Endodermal cell (in vitro differentiated cells): ENCODE measurements at regions not wholly inside any gene's neighbourhood (a gene's known extent, or its start where the extent isn't known, plus 50 kb on each side); places are given as distances from the start of the nearest gene placed in this dataset.

ENCODE experiments used
- DNase-seq: peaks from one replicate; pipeline ENCODE4 v3.0.0-alpha.2; 2017
- H3K27ac ChIP-seq: 2 replicates; pipeline ENCODE4 v1.5.1; 2013; ENCODE audit warnings: mild to moderate bottlenecking, low read depth, low read length, moderate library complexity
- H3K27me3 ChIP-seq: 2 replicates; pipeline ENCODE4 v1.6.1; 2013; ENCODE audit warnings: mild to moderate bottlenecking, low read length, moderate library complexity; ENCODE audit not compliant: insufficient read depth, control insufficient read depth, poor library complexity, severe bottlenecking
- H3K36me3 ChIP-seq: 2 replicates; pipeline ENCODE4 v1.7.0; 2013; ENCODE audit warnings: mild to moderate bottlenecking, low read length, moderate library complexity; ENCODE audit not compliant: control insufficient read depth, insufficient read depth
- H3K4me1 ChIP-seq: one replicate; pipeline ENCODE4 v1.7.0; 2013; ENCODE audit warnings: low read length; ENCODE audit not compliant: control insufficient read depth, insufficient read depth
- H3K4me3 ChIP-seq: 2 replicates; pipeline ENCODE4 v1.5.1; 2013; ENCODE audit warnings: mild to moderate bottlenecking, low read length, moderate library complexity
- H3K9ac ChIP-seq: 2 replicates; pipeline ENCODE4 v1.6.1; 2013; ENCODE audit warnings: mild to moderate bottlenecking, low read length, moderate library complexity; ENCODE audit not compliant: poor library complexity, severe bottlenecking; ENCODE audit errors: extremely low read depth
- H3K9me3 ChIP-seq: 2 replicates; pipeline ENCODE4 v1.6.1; 2013; ENCODE audit warnings: mild to moderate bottlenecking, low read length, moderate library complexity; ENCODE audit not compliant: control insufficient read depth
- H3K27ac Mint-ChIP-seq: 2 replicates; pipeline ENCODE4 v1.8.0; 2020; ENCODE audit warnings: mixed read lengths
- H3K27me3 Mint-ChIP-seq: 2 replicates; pipeline ENCODE4 v1.8.0; 2021; ENCODE audit warnings: mild to moderate bottlenecking, mixed read lengths; ENCODE audit not compliant: insufficient read depth
- H3K36me3 Mint-ChIP-seq: 2 replicates; pipeline ENCODE4 v1.8.0; 2020; ENCODE audit warnings: low read depth, mixed read lengths
- H3K4me1 Mint-ChIP-seq: 2 replicates; pipeline ENCODE4 v1.8.0; 2020; ENCODE audit warnings: mixed read lengths
- H3K4me3 Mint-ChIP-seq: 2 replicates; pipeline ENCODE4 v1.8.0; 2020; ENCODE audit warnings: mild to moderate bottlenecking, moderate library complexity, mixed read lengths
- H3K9me3 Mint-ChIP-seq: 2 replicates; pipeline ENCODE4 v1.8.0; 2020; ENCODE audit warnings: mild to moderate bottlenecking, mixed read lengths
- WGBS, 2 experiments: methylation state at CpG; one replicate each; pipeline versions ENCODE4 v1.1.5 to v1.1.7; 2013; ENCODE audit warnings: missing lambda C conversion rate in 2 of 2, mixed read lengths in 1 of 2; ENCODE audit not compliant: insufficient coverage in 1 of 2, insufficient read length in 1 of 2; 5-methylcytosine and 5-hydroxymethylcytosine counted together
- TF ChIP-seq, protein P1 (sequence below): fragments of 200-600 bp; sonication (generic); conservative IDR thresholded peaks from 2 replicates; pipeline ENCODE4 v1.5.0; 2021; ENCODE audit warnings: antibody characterized with exemption, mild to moderate bottlenecking

DNA sequence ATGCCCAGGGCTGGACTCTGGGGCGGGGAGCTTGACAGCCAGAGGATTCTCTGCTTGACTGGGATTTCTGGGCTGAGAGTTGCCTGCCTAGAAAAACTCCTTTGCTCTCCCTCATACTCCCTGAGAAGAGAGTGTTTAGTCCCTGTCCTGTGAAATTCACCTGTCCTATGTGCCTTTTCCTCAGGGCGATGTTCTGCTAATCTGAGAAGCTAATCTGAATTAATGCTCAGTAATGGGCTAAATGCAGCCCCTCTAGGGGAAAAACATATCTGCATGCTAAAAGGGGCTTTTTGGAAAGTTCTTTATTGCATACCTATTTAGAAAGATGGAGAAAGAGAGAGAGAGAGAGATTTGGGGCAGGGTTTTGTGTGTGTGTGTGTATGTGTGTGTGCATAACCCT is 454.4 kb downstream of the GATA3 start:
- Mint-ChIP-seq H3K4me3 (no peak overlapping the region), H3K4me1 (peaks cover 21% of the 10 kb centered on the region), H3K36me3 (no peaks in the 10 kb centered on the region), H3K27me3 (no peaks in the 10 kb centered on the region), H3K27ac (no peak overlapping the region), H3K9me3 (no peaks in the 10 kb centered on the region)
- no peak overlapping the region for H3K9ac ChIP-seq
- 94 to 100% methylated on average over 2 of the region's 2 CpGs for WGBS, 2 experiments
- no peak for DNase-seq
- H3K27ac ChIP-seq = no peak overlapping the region
- no peak overlapping the region for H3K4me3 ChIP-seq
- H3K9me3 ChIP-seq = no peaks in the 10 kb centered on the region
- H3K4me1 ChIP-seq = peaks cover 5% of the 10 kb centered on the region
- H3K36me3 ChIP-seq = no peaks in the 10 kb centered on the region
- TF ChIP-seq, protein P1, sequence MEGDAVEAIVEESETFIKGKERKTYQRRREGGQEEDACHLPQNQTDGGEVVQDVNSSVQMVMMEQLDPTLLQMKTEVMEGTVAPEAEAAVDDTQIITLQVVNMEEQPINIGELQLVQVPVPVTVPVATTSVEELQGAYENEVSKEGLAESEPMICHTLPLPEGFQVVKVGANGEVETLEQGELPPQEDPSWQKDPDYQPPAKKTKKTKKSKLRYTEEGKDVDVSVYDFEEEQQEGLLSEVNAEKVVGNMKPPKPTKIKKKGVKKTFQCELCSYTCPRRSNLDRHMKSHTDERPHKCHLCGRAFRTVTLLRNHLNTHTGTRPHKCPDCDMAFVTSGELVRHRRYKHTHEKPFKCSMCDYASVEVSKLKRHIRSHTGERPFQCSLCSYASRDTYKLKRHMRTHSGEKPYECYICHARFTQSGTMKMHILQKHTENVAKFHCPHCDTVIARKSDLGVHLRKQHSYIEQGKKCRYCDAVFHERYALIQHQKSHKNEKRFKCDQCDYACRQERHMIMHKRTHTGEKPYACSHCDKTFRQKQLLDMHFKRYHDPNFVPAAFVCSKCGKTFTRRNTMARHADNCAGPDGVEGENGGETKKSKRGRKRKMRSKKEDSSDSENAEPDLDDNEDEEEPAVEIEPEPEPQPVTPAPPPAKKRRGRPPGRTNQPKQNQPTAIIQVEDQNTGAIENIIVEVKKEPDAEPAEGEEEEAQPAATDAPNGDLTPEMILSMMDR = no peak
- H3K27me3 ChIP-seq = no peaks in the 10 kb centered on the region

DNA sequence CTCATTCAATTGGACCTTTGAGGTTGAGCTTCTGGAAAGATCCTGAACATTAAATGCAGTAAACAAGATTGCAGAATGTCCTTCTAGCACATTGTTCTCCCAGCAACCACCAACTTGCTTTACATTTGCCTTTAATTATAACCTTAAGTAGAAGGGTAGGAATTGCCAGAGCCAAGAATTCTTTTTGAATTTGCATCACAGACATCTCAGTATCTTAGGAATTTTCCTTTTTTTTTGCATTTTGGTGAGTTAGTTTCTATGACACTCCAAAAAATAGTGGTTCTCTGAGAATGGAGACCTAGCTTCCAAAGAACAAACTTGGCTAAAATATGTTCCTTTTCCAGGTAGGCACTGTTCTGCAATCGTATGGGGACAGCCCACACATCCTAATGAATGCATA is 456.0 kb downstream of the GATA3 start:
- Histone ChIP-seq H3K4me3 (no peak overlapping the region), H3K4me1 (no peaks in the 10 kb centered on the region), H3K9ac (no peak overlapping the region), H3K27ac (no peak overlapping the region), H3K9me3 (no peaks in the 10 kb centered on the region), H3K27me3 (no peaks in the 10 kb centered on the region), H3K36me3 (no peaks in the 10 kb centered on the region)
- DNase-seq = no peak
- Mint-ChIP-seq H3K4me1 (peaks cover 5% of the 10 kb centered on the region), H3K27me3 (peaks cover 9% of the 10 kb centered on the region), H3K36me3 (no peaks in the 10 kb centered on the region), H3K9me3 (no peaks in the 10 kb centered on the region), H3K4me3 (no peak overlapping the region), H3K27ac (no peak overlapping the region)
- TF ChIP-seq, protein P1 = no peak
- WGBS, 2 experiments = 100% methylated on average over 1 of the region's 1 CpG

DNA sequence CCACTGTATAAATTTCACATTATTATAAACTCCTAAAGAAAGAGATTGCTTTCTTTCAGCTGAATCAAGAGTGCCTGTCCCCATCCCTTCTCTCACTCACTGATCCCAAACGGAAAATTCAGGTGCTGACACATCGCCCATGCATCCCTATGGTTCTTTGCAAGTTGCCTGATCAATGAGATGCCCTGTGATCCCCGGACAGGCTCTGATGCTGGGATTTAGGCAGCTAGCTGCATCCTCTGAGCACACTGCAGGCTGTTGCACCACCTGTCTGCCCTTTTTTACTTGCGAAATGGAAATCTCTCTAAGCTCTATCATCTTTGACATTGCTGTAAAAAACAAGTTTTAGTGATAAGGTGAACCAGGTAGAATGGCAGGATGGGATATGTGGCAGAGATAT is 456.5 kb downstream of the GATA3 start:
- no peaks in the 10 kb centered on the region for H3K4me1 ChIP-seq
- 57 to 65% methylated on average over 4 of the region's 4 CpGs for WGBS, 2 experiments
- H3K4me3 ChIP-seq = no peak overlapping the region
- H3K9me3 ChIP-seq = no peaks in the 10 kb centered on the region
- Mint-ChIP-seq H3K4me3 (no peak overlapping the region), H3K36me3 (no peaks in the 10 kb centered on the region), H3K4me1 (peaks cover 4% of the 10 kb centered on the region), H3K27me3 (peaks cover 9% of the 10 kb centered on the region), H3K9me3 (no peaks in the 10 kb centered on the region), H3K27ac (no peak overlapping the region)
- no peak overlapping the region for H3K9ac ChIP-seq
- peak; percentile 60 for DNase-seq
- H3K36me3 ChIP-seq = no peaks in the 10 kb centered on the region
- TF ChIP-seq, protein P1 = no peak
- H3K27me3 ChIP-seq = no peaks in the 10 kb centered on the region
- H3K27ac ChIP-seq = no peak overlapping the region
